ENCODE measurements at regions not wholly inside any gene's neighbourhood (a gene's known extent, or its start where the extent isn't known, plus 50 kb on each side); places are given as distances from the start of the nearest gene placed in this dataset.
"Not testable (repeated sequence)": the region's sequence is repeated elsewhere in the genome, so short reads cannot be mapped to it uniquely, and the experiment has no call there.

GRCh38 chr3:87873136-87873535, 185.7 kb downstream of the CGGBP1 start:
- no peak for DNase-seq (ENCODE audit: low spot score)

- DNase-seq (ENCODE audit: low spot score): no peak
These were observed 191.8 kb downstream of the CGGBP1 start for GRCh38 chr3:87867001-87867400.

DNA sequence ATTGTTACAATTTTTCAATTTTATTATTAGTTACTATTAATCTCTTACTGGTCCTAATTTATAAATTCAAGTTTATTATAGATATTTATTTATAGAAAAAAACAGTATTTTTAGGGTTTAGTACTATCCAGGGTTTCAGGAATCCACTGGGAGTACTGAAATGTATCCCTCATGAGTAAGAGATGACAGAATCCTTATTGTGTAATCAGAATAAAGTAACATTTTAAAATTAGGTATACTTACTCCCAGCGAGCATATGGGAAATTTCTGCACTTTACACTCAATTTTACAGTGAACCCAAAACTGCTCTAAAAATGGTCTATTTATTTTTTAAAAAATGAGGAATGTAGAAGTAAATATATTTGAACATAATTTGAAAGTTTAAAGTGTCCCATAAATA, 202.7 kb downstream of the CGGBP1 start:
- no peak for DNase-seq (ENCODE audit: low spot score)

DNA sequence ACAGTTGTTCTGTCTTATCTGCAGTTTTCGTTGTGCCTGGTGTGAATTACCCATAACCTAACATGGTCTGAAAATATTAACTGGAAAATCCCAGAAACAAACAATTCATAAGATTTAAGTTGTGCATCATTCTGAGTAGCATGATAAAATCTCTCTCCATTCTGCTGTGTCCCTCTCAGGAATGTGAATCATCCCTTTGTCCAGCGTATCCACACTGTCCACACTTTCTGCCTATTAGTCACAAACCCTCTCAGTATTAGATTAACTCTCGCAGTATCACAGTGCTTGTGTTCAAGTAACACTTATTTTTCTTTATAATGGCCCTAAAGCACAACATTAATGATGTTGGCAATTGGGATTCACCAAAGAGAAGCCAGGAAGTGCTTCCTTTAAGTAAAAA, 203.2 kb downstream of the CGGBP1 start:
- DNase-seq (ENCODE audit: low spot score): no peak

GRCh38 chr3:87855211-87855610, 203.6 kb downstream of the CGGBP1 start:
- no peak for DNase-seq (ENCODE audit: low spot score)

- DNase-seq (ENCODE audit: low spot score): no peak
These were observed 210.8 kb downstream of the CGGBP1 start for GRCh38 chr3:87848003-87848402.

DNA sequence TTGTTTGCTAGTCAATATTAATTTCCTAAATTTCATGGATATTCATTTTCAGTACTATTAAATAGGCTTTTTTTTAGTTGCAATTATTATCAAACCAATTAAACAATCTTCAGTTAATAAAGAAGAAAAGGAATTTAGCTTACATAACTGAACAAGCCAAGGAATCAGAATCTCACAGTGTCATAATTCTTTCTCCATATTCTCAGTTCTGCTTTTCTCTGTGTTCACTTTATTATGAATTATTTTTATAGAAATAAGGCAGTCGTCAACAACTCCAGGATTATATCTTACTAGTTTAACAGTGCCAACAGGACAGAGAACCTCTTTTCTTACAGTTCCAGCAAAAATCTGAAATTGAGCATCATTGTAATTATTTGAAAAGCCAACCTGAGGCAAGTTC, 221.7 kb downstream of the CGGBP1 start:
- DNase-seq (ENCODE audit: low spot score): no peak

DNA sequence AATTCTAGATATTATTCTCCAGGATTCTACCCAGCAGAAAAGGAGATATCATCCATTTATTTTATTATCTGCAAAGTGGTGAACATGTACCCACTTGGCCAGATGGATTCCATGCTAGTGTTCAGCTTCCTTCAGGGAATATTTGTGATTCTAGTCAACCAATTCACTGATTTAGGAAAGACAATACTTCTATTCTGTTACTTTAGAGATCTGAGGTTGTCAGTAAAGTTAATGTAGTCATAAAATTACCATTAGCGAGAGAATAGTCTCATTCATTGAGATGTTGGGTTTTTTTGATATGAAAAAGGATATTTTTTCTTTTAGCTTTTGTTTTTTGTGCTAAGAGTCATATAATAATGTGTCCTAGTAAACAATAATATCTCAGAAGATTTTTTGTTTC, 222.8 kb downstream of the CGGBP1 start:
- no peak for DNase-seq (ENCODE audit: low spot score)

- no peak for DNase-seq (ENCODE audit: low spot score)
These were observed 223.6 kb downstream of the CGGBP1 start for GRCh38 chr3:87835236-87835635.

- no peak for DNase-seq (ENCODE audit: low spot score)
These were observed 224.5 kb downstream of the CGGBP1 start for GRCh38 chr3:87834327-87834726.

DNA sequence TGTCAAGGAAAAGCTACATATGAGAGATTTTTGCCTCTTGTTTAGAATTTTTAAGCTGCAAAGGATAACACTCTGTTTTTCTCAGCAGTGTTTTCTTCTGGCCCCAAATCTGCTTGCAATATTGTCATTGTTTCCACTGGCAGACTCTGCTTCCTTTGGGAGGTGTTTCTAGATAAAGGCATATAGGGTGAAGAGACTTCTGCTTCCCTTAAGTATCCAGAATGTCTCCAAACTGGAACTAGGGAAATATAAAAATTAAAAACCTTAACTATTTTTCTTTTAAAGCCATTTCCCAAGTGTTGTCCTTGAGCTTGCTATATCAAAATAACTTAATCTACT, 225.8 kb downstream of the CGGBP1 start:
- DNase-seq (ENCODE audit: low spot score): no peak

DNA sequence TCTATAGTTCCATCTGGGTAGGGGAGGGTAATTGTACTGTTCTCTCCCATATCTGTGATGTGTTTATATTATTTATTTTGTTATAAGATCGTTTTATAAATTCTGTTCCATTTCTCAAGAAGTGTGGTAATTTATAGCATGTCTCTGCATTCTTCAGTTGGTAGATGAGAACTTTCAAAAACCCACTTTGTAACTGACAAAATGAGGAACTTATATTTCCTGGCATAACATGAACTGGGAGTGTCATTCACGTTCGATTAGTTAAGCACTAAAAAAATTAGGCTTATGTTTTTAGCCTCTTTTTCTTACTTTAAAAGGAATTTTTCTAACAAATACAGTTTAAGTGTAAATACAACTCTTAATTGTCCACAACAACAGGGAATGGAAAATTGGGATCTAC, 230.8 kb downstream of the CGGBP1 start:
- no peak for DNase-seq (ENCODE audit: low spot score)

DNA sequence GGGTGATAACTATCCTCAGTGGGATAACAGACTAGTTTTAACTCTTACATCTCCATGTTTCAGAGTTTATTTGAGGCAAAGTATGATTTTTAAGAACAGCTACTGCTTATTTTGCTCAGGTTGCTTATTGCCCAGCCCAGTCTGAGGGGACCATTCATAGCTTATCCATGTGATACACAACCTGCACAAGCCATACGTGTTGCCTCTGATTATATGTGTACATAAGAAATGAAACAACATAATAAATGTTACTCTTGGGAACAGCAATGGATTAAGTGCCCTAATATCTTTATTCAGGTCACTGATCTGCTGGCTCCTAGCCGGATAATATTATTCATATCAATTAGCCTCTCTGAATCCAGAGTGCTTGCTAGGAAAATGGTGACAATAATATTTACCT, 236.2 kb downstream of the CGGBP1 start:
- DNase-seq (ENCODE audit: low spot score): no peak

DNA sequence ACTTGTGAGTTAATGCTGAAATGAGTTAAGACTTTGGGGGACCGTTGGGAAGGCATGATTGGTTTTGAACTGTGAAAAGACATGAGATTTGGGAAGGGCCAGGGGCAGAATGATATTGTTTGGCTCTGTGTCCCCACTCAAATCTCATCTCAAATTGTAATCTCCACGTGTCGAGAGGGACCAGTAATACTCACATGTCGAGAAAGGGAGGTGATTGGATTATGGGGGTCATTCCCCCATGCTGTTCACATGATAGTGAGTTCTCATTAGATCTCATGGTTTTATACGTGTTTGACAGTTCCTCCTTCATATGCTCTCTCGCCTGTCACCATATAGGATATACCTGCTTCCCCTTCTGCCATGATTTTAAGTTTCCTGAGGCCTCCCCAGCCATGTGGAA, 245.3 kb downstream of the CGGBP1 start:
- DNase-seq (ENCODE audit: low spot score): not testable (repeated sequence)

DNA sequence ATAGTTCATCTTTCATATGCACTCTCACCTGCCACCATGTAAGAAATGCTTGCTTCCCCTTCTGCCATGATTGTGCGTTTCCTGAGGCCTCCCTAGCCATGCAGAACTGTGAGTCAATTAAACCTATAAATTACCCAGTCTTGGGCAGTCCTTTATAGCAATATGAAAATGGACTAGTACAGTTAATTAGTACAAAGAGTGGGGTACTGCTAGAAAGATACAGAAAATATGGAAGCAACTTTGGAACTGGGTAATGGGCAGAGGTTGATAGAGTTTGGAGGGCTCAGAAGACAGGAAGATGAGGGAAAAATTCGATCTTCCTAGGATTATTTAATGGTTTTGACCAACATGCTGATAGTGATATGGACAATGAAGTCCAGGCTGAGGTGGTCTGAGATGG, 246.9 kb downstream of the CGGBP1 start:
- DNase-seq (ENCODE audit: low spot score): no peak

DNA sequence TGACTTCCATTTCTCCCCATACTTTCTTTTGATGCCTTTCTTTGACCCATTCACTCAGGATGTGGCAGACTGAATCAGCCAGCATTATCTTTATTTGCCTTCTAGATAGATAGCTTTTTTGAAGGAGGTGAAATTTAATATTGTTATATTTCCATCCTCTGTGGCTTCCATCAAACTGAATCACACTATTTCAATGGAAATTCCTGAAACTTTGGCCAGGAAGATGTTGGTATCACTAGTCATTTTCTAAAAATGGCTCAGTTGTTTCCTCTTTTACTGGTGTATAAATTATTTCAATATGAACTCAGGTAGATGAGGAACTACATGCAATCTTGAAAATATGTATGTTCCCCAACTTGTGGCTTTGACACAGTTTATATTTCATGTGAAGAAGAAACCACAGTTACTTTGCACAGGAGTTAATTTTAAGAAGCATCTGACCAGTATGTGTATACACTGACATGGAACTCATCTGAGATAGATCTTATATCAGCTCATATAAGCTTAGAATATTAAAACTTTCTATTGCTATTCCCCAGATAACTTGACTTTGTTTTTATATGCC, 248.3 kb downstream of the CGGBP1 start:
- no peak for DNase-seq (ENCODE audit: low spot score)

- no peak for DNase-seq (ENCODE audit: low spot score)
These were observed 253.1 kb downstream of the CGGBP1 start for GRCh38 chr3:87805670-87806069.

- no peak for DNase-seq (ENCODE audit: low spot score)
These were observed 257.4 kb downstream of the CGGBP1 start for GRCh38 chr3:87801409-87801808.

- no peak for DNase-seq (ENCODE audit: low spot score)
These were observed 258.3 kb downstream of the CGGBP1 start for GRCh38 chr3:87800516-87800915.

GRCh38 chr3:87798567-87798947, 260.2 kb downstream of the CGGBP1 start:
- no peak for DNase-seq (ENCODE audit: low spot score)

- DNase-seq (ENCODE audit: low spot score): no peak
These were observed 260.8 kb downstream of the CGGBP1 start for GRCh38 chr3:87797872-87798566.

DNA sequence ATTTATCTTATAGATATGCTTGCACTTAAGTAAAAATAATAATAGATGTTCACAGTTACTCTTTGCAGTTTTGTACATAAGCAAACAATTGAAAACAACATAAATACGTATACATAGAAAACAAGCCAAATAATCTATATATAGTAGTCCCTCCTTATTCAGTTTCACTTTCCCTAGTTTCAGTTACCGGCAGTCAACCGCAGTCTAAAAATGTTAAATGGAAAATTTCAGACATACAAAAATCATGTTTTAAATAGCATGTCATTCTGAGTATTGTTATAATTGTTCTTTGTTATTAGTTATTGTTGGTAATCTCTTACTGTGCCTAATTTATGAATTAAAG, 262.0 kb downstream of the CGGBP1 start:
- DNase-seq (ENCODE audit: low spot score): no peak

DNA sequence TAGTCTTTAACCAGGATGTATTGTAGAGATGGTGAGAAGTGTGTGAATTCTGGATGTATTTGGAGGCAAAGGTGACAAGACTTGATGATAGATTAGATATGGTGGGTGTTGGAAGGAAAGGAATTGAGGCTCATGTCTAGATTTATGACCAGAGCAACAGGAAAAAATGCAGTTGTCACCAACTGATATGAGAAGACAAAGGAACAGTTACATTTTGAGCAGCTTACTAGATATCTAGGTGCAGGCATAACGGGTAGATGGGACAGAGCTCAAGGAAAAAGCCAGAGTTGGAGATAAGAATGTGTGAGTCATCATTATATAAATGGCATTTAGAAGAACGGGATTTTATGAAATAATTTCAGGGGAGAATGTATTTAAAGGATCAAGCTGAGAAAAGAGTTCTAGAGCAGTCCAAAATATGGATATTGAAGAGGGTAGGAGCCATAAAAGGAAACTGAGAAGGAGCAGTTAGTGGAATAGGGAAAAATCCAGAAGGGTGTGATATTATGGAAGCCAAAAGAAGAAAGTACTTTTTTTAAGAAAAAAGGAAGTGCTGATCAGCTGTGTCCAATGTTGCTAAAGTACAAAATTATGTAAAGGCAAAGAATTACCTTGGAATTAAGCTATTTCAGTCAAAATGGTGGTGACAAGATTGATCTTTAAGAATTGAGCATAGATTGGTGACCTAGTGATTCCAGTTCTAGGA, 262.5 kb downstream of the CGGBP1 start:
- no peak for DNase-seq (ENCODE audit: low spot score)

DNA sequence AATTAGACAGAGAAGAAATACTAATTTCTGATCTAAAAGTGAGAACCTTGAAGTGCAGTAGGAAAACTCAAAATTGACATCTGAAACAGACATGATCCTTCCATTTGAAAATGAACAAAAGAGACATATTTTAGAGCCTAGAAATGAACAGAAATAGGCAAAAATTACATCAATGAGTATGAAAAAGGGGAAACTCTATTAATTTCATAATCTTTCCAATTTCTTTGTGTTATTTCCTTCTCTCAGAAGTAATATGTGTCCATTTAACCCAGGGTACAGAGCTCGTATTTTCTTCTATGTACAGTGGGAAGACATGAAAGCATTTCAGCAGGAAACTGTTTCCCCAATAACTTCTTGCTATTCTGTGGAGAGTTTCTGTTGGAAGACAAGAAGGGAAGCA, 263.1 kb downstream of the CGGBP1 start:
- no peak for DNase-seq (ENCODE audit: low spot score)

Measured in putamen (tissue), 1 donor.